ENCODE measurements at regions not wholly inside any gene's neighbourhood (a gene's known extent, or its start where the extent isn't known, plus 50 kb on each side); places are given as distances from the start of the nearest gene placed in this dataset.

GRCh38 chr1:96581772-96582171 is 139.8 kb upstream of the PTBP2 start:
- no peak for TF ChIP-seq CTCF (IDR thresholded peaks at IDR 0.05)
- no peak for TF ChIP-seq POLR2A (IDR thresholded peaks at IDR 0.05)

All from thyroid gland (tissue), 4 donors.